MM.1S (cell line): ENCODE measurements at regions not wholly inside any gene's neighbourhood (a gene's known extent, or its start where the extent isn't known, plus 50 kb on each side); places are given as distances from the start of the nearest gene placed in this dataset.

Experiments used
- DNase-seq: peaks from one replicate; pipeline ENCODE4 v3.0.0-alpha.2; 2015
- H2AFZ ChIP-seq: fragments of 300-600 bp; sonication (generic); 2 replicates; pipeline ENCODE4 v1.6.0; 2016; ENCODE audit warnings: antibody characterized with exemption, low read length
- H3F3A ChIP-seq: fragments of 300-600 bp; sonication (generic); 2 replicates; pipeline ENCODE4 v1.6.1; 2016; ENCODE audit warnings: mild to moderate bottlenecking, antibody characterized with exemption, low read length, moderate library complexity, mixed read lengths; ENCODE audit not compliant: insufficient read depth
- H3K27ac ChIP-seq: fragments of 300-600 bp; sonication (generic); 2 replicates; pipeline ENCODE4 v1.5.1; 2016; ENCODE audit warnings: mild to moderate bottlenecking, low read length
- H3K27me3 ChIP-seq: fragments of 300-600 bp; sonication (generic); replicated peaks from 2 replicates; pipeline ENCODE4 v1.6.0; 2016; ENCODE audit warnings: low read length; ENCODE audit not compliant: insufficient read depth
- H3K36me3 ChIP-seq: fragments of 300-600 bp; sonication (generic); replicated peaks from 2 replicates; pipeline ENCODE4 v1.6.1; 2016; ENCODE audit warnings: mild to moderate bottlenecking, low read length, mixed read lengths; ENCODE audit not compliant: insufficient read depth
- H3K4me1 ChIP-seq: fragments of 300-600 bp; sonication (generic); 2 replicates; pipeline ENCODE4 v1.6.1; 2016; ENCODE audit warnings: low read length, mixed read lengths
- H3K4me2 ChIP-seq: fragments of 300-600 bp; sonication (generic); 2 replicates; pipeline ENCODE4 v1.6.0; 2016; ENCODE audit warnings: low read depth, low read length
- H3K4me3 ChIP-seq: fragments of 300-600 bp; sonication (generic); 2 replicates; pipeline ENCODE4 v1.5.1; 2016; ENCODE audit warnings: low read length, mixed read lengths
- H3K79me2 ChIP-seq: fragments of 300-600 bp; sonication (generic); 2 replicates; pipeline ENCODE4 v1.6.1; 2016; ENCODE audit warnings: mixed run types, low read length, mixed read lengths
- H3K9ac ChIP-seq: fragments of 300-600 bp; sonication (generic); 2 replicates; pipeline ENCODE4 v1.6.1; 2016; ENCODE audit warnings: low read length, mixed read lengths
- H3K9me2 ChIP-seq: fragments of 300-600 bp; sonication (generic); replicated peaks from 2 replicates; pipeline ENCODE4 v1.6.1; 2016; ENCODE audit warnings: mild to moderate bottlenecking, low read length, mixed read lengths; ENCODE audit not compliant: insufficient read depth
- H3K9me3 ChIP-seq: fragments of 300-600 bp; sonication (generic); replicated peaks from 2 replicates; pipeline ENCODE4 v1.6.1; 2016; ENCODE audit warnings: mild to moderate bottlenecking, low read length, mixed read lengths; ENCODE audit not compliant: insufficient read depth
- H4K20me1 ChIP-seq: fragments of 300-600 bp; sonication (generic); 2 replicates; pipeline ENCODE4 v1.6.1; 2016; ENCODE audit warnings: mild to moderate bottlenecking, low read length, moderate library complexity, mixed read lengths; ENCODE audit not compliant: insufficient read depth
- CTCF ChIP-seq: fragments of 300-600 bp; sonication (generic); IDR thresholded peaks from 2 replicates; pipeline ENCODE4 v1.5.1; 2016; ENCODE audit warnings: antibody characterized with exemption, low read length, mixed read lengths
- EZH2 ChIP-seq: fragments of 300-600 bp; sonication (generic); optimal IDR thresholded peaks from 2 replicates; pipeline ENCODE3; 2017; ENCODE audit warnings: low read depth, mild to moderate bottlenecking, antibody characterized with exemption, low read length, mixed read lengths
- EZH2phosphoT487 ChIP-seq: fragments of 300-600 bp; sonication (generic); IDR thresholded peaks from 2 replicates; pipeline ENCODE4 v1.6.1; 2018; ENCODE audit warnings: antibody characterized with exemption, low read length

GRCh38 chr2:153812632-153813031 lies 59.1 kb upstream of the GALNT13 start:
- Histone ChIP-seq H2AFZ (no peak overlapping the region), H3K27ac (no peak overlapping the region), H4K20me1 (no peaks in the 10 kb centered on the region)

GRCh38 chr2:153818242-153818641 lies 53.5 kb upstream of the GALNT13 start:
- DNase-seq: no peak
- Histone ChIP-seq H3K9me2 (no peaks in the 10 kb centered on the region), H3F3A (no peaks in the 10 kb centered on the region), H3K4me1 (no peaks in the 10 kb centered on the region), H3K27ac (no peak overlapping the region), H3K4me3 (no peak overlapping the region), H3K79me2 (no peaks in the 10 kb centered on the region), H4K20me1 (no peaks in the 10 kb centered on the region), H3K9ac (no peak overlapping the region), H3K27me3 (no peaks in the 10 kb centered on the region), H3K4me2 (no peak overlapping the region), H2AFZ (no peak overlapping the region), H3K36me3 (no peaks in the 10 kb centered on the region), H3K9me3 (no peaks in the 10 kb centered on the region)
- TF ChIP-seq EZH2 (no peak), CTCF (no peak), EZH2phosphoT487 (no peak)

More at GRCh38 chr2:153812632-153813031, 59.1 kb upstream of the GALNT13 start:
- Histone ChIP-seq H3K9me3 (no peaks in the 10 kb centered on the region), H3K4me1 (no peaks in the 10 kb centered on the region), H3K9me2 (no peaks in the 10 kb centered on the region), H3K4me2 (no peak overlapping the region), H3F3A (no peaks in the 10 kb centered on the region), H3K4me3 (no peak overlapping the region), H3K79me2 (no peaks in the 10 kb centered on the region), H3K36me3 (no peaks in the 10 kb centered on the region), H3K9ac (no peak overlapping the region), H3K27me3 (no peaks in the 10 kb centered on the region)
- DNase-seq: no peak
- TF ChIP-seq CTCF (no peak), EZH2phosphoT487 (no peak), EZH2 (no peak)

GRCh38 chr2:153819074-153819473 lies 52.6 kb upstream of the GALNT13 start:
- Histone ChIP-seq H3K9me2 (no peaks in the 10 kb centered on the region), H3K27me3 (no peaks in the 10 kb centered on the region), H3K9ac (no peak overlapping the region), H3K9me3 (no peaks in the 10 kb centered on the region), H3K79me2 (no peaks in the 10 kb centered on the region), H4K20me1 (no peaks in the 10 kb centered on the region), H3K27ac (no peak overlapping the region), H2AFZ (no peak overlapping the region), H3K4me3 (no peak overlapping the region), H3K36me3 (no peaks in the 10 kb centered on the region), H3K4me2 (no peak overlapping the region), H3K4me1 (no peaks in the 10 kb centered on the region), H3F3A (no peaks in the 10 kb centered on the region)
- TF ChIP-seq CTCF: no peak
- no peak for TF ChIP-seq EZH2
- no peak for TF ChIP-seq EZH2phosphoT487
- DNase-seq: no peak
